ENCODE measurements at regions not wholly inside any gene's neighbourhood (a gene's known extent, or its start where the extent isn't known, plus 50 kb on each side); places are given as distances from the start of the nearest gene placed in this dataset.

GRCh38 chr5:15384176-15384575 lies 115.8 kb upstream of the FBXL7 start:
- TF ChIP-seq CTCF (IDR thresholded peaks at IDR 0.05), result no peak
- no peak for TF ChIP-seq POLR2A (IDR thresholded peaks at IDR 0.05)
